CD14-positive monocyte (primary cell): ENCODE measurements at regions not wholly inside any gene's neighbourhood (a gene's known extent, or its start where the extent isn't known, plus 50 kb on each side); places are given as distances from the start of the nearest gene placed in this dataset.
"Not testable (repeated sequence)": the region's sequence is repeated elsewhere in the genome, so short reads cannot be mapped to it uniquely, and the experiment has no call there.

Experiments
- DNase-seq, 3 donors: peaks; one replicate each; pipeline ENCODE4 v3.0.0-alpha.2; 2011 to 2022
- H2AFZ ChIP-seq: 2 replicates; pipeline ENCODE4 v1.6.0; 2012; ENCODE audit warnings: mild to moderate bottlenecking, low read depth, low read length, inconsistent platforms; ENCODE audit not compliant: insufficient read depth, poor library complexity, severe bottlenecking
- H3K27ac ChIP-seq, 2 donors: 1 replicate in 1 of 2; 2 replicates in 1 of 2; pipeline ENCODE4 v1.5.1; 2012 to 2013; ENCODE audit warnings: low read length in 2 of 2, control low read depth in 1 of 2, inconsistent platforms in 1 of 2, low read depth in 1 of 2, mild to moderate bottlenecking in 1 of 2
- H3K27me3 ChIP-seq, 2 donors: one replicate each; pipeline versions ENCODE4 v1.6.0 to v1.6.1; 2011 to 2013; ENCODE audit warnings: low read length in 2 of 2; ENCODE audit not compliant: control insufficient read depth in 2 of 2, insufficient read depth in 2 of 2
- H3K36me3 ChIP-seq, 2 donors: replicated peaks in 1 of 2; 1 replicate in 1 of 2; 2 replicates in 1 of 2; pipeline versions ENCODE4 v1.5.1 to v1.6.1; 2012 to 2013; ENCODE audit warnings: low read length in 2 of 2, control low read depth in 1 of 2, inconsistent platforms in 1 of 2, mild to moderate bottlenecking in 1 of 2; ENCODE audit not compliant: insufficient read depth in 2 of 2, control insufficient read depth in 1 of 2
- H3K4me1 ChIP-seq, 2 donors: 1 replicate in 1 of 2; 2 replicates in 1 of 2; pipeline versions ENCODE4 v1.5.1 to v1.6.1; 2012 to 2013; ENCODE audit warnings: low read length in 2 of 2, control low read depth in 1 of 2, inconsistent platforms in 1 of 2, mild to moderate bottlenecking in 1 of 2, moderate library complexity in 1 of 2; ENCODE audit not compliant: insufficient read depth in 2 of 2, control insufficient read depth in 1 of 2
- H3K4me2 ChIP-seq: replicated peaks from 2 replicates; pipeline ENCODE3; 2012; ENCODE audit warnings: low read length, moderate library complexity, mild to moderate bottlenecking; ENCODE audit not compliant: poor library complexity, severe bottlenecking; ENCODE audit errors: extremely low read depth
- H3K4me3 ChIP-seq, 3 experiments: fragments of 200-600 bp in 1 of 3; sonication (generic) in 1 of 3; replicated peaks in 1 of 3; 1 replicate in 2 of 3; 2 replicates in 1 of 3; pipeline ENCODE4 v1.5.1; 2011 to 2013; ENCODE audit warnings: low read length in 3 of 3, mild to moderate bottlenecking in 3 of 3, control low read depth in 2 of 3, low read depth in 2 of 3, inconsistent platforms in 1 of 3, moderate library complexity in 1 of 3
- H3K79me2 ChIP-seq: 2 replicates; pipeline ENCODE4 v1.6.0; 2012; ENCODE audit warnings: mild to moderate bottlenecking, control low read depth, inconsistent platforms, low read length, moderate library complexity; ENCODE audit not compliant: insufficient read depth
- H3K9ac ChIP-seq: 2 replicates; pipeline ENCODE4 v1.6.0; 2017; ENCODE audit warnings: low read length, mild to moderate bottlenecking; ENCODE audit not compliant: insufficient read depth, poor library complexity, severe bottlenecking
- H3K9me3 ChIP-seq, 2 donors: replicated peaks in 1 of 2; 1 replicate in 1 of 2; 2 replicates in 1 of 2; pipeline versions ENCODE4 v1.5.1 to v1.6.1; 2012 to 2013; ENCODE audit warnings: low read length in 2 of 2, control low read depth in 1 of 2; ENCODE audit not compliant: control insufficient read depth in 1 of 2, insufficient read depth in 1 of 2
- H4K20me1 ChIP-seq: 2 replicates; pipeline ENCODE4 v1.6.0; 2012; ENCODE audit warnings: mild to moderate bottlenecking, low read length, control low read depth, moderate library complexity; ENCODE audit not compliant: insufficient read depth
- H3K27ac Mint-ChIP-seq, 7 donors: one replicate each; pipeline ENCODE4 v1.8.0; 2020; ENCODE audit warnings: mild to moderate bottlenecking in 7 of 7, mixed read lengths in 7 of 7, moderate library complexity in 6 of 7, inconsistent platforms in 2 of 7
- H3K27me3 Mint-ChIP-seq, 3 donors: one replicate each; pipeline ENCODE4 v1.8.0; 2021 to 2022; ENCODE audit warnings: low read depth in 3 of 3, mild to moderate bottlenecking in 3 of 3, mixed read lengths in 3 of 3, moderate library complexity in 3 of 3, inconsistent platforms in 1 of 3
- H3K36me3 Mint-ChIP-seq, 2 donors: one replicate each; pipeline ENCODE4 v1.8.0; 2020; ENCODE audit warnings: mixed read lengths in 2 of 2, inconsistent platforms in 1 of 2, mild to moderate bottlenecking in 1 of 2
- H3K4me1 Mint-ChIP-seq: one replicate; pipeline ENCODE4 v1.8.0; 2020; ENCODE audit warnings: mild to moderate bottlenecking, mixed read lengths
- H3K4me3 Mint-ChIP-seq, 2 donors: one replicate each; pipeline ENCODE4 v1.8.0; 2020; ENCODE audit warnings: mild to moderate bottlenecking in 2 of 2, mixed read lengths in 2 of 2, moderate library complexity in 1 of 2
- H3K9me3 Mint-ChIP-seq, 7 donors: one replicate each; pipeline ENCODE4 v1.8.0; 2020 to 2022; ENCODE audit warnings: mixed read lengths in 7 of 7, mild to moderate bottlenecking in 6 of 7, moderate library complexity in 6 of 7, inconsistent platforms in 2 of 7
- CTCF ChIP-seq: fragments of 200-600 bp; IDR thresholded peaks from one replicate; pipeline ENCODE4 v1.8.0; 2022; ENCODE audit warnings: antibody characterized with exemption, mild to moderate bottlenecking
- WGBS: methylation state at CpG from one replicate; pipeline ENCODE4 v1.1.5; 2013; ENCODE audit warnings: missing lambda C conversion rate; ENCODE audit not compliant: insufficient coverage; 5-methylcytosine and 5-hydroxymethylcytosine counted together
- intact Hi-C, 2 donors: fragments of 100-400 bp; cut with micrococcal nuclease; formaldehyde crosslinking; loops; one replicate each; pipeline versions ENCODE4 v1.15.0 to v1.15.1; 2023

DNA sequence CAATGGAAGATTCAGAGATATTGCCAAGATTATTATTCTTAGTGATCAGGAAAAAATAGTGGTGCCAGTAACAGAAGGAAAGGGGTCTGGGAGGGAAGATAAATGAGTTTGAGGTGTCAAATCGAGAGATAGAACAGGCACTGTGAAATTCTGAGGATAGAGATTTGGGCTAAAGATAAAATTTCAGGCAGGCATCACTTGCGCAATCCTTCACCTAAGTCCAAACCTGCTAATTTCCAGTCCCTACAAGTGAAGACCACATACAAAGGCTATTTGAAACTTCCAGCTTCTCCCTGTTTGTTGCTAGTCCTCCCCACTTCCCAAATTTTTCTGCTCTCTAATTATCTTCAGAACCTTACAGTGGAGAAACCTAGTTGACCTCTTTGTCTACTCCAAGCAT is 494.6 kb downstream of the MAGEE1 start:
- intact Hi-C loops = no loop called here
- Histone ChIP-seq H3K4me1 (no peaks in the 10 kb centered on the region), H3K9ac (no peak overlapping the region), H3K36me3 (no peaks in the 10 kb centered on the region), H3K4me2 (no peak overlapping the region), H2AFZ (no peak overlapping the region), H3K4me3 (no peak overlapping the region), H3K79me2 (no peaks in the 10 kb centered on the region), H3K27ac (no peak overlapping the region), H4K20me1 (no peaks in the 10 kb centered on the region), H3K27me3 (no peaks in the 10 kb centered on the region), H3K9me3 (peaks cover 0 to 6% of the 10 kb centered on the region in 2 donors)
- Mint-ChIP-seq H3K36me3 (no peaks in the 10 kb centered on the region), H3K27ac (no peak overlapping the region), H3K4me1 (no peaks in the 10 kb centered on the region), H3K4me3 (no peak overlapping the region), H3K9me3 (peaks cover 0 to 12% (median 8%) of the 10 kb centered on the region in 7 donors), H3K27me3 (peaks cover 0 to 2% (median 1%) of the 10 kb centered on the region in 3 donors)
- no peak for TF ChIP-seq CTCF
- no peak for DNase-seq
- WGBS = no CpG with 5 or more reads among the region's 2 CpGs

GRCh38 chrX:76924616-76925015 is 497.1 kb downstream of the MAGEE1 start:
- H3K79me2 ChIP-seq, H3K4me1 Mint-ChIP-seq, H3K27me3 ChIP-seq, DNase-seq, H3K4me3 ChIP-seq, intact Hi-C loops, H4K20me1 ChIP-seq, H3K9me3 ChIP-seq, H3K36me3 ChIP-seq, H3K27ac ChIP-seq, H3K4me1 ChIP-seq, H2AFZ ChIP-seq, H3K36me3 Mint-ChIP-seq, H3K27me3 Mint-ChIP-seq, H3K4me3 Mint-ChIP-seq, H3K4me2 ChIP-seq, H3K9ac ChIP-seq, H3K27ac Mint-ChIP-seq: not testable (repeated sequence)
- WGBS = 93% methylated on average over 5 of the region's 7 CpGs
- H3K9me3 Mint-ChIP-seq = peaks cover 3 to 16% (median 8%) of the 10 kb centered on the region in 7 donors
